Chondrocyte (in vitro differentiated cells): ENCODE measurements at regions not wholly inside any gene's neighbourhood (a gene's known extent, or its start where the extent isn't known, plus 50 kb on each side); places are given as distances from the start of the nearest gene placed in this dataset.

Source experiments
- DNase-seq: peaks from one replicate; pipeline ENCODE4 v3.0.0; 2021; ENCODE audit warnings: mixed read lengths, low spot score
- H3K27ac Mint-ChIP-seq: one replicate; pipeline ENCODE4 v1.8.0; 2021; ENCODE audit warnings: mild to moderate bottlenecking, moderate library complexity, mixed read lengths; ENCODE audit not compliant: unreplicated experiment
- H3K27me3 Mint-ChIP-seq: 2 replicates; pipeline ENCODE4 v1.8.0; 2021; ENCODE audit warnings: low read depth, mixed read lengths
- H3K36me3 Mint-ChIP-seq: 2 replicates; pipeline ENCODE4 v1.8.0; 2021; ENCODE audit warnings: low read depth, mixed read lengths
- H3K4me1 Mint-ChIP-seq: 2 replicates; pipeline ENCODE4 v1.8.0; 2021; ENCODE audit warnings: low read depth, mild to moderate bottlenecking, mixed read lengths
- H3K4me3 Mint-ChIP-seq: one replicate; pipeline ENCODE4 v1.8.0; 2021; ENCODE audit warnings: mild to moderate bottlenecking, moderate library complexity, mixed read lengths; ENCODE audit not compliant: unreplicated experiment
- H3K9me3 Mint-ChIP-seq: 2 replicates; pipeline ENCODE4 v1.8.0; 2021; ENCODE audit warnings: low read depth, mixed read lengths
- TF ChIP-seq, protein P1 (sequence below): fragments of 200-600 bp; sonication (generic); IDR thresholded peaks from 2 replicates; pipeline ENCODE4 v1.5.0; 2021; ENCODE audit warnings: antibody characterized with exemption, mild to moderate bottlenecking, moderate library complexity

DNA sequence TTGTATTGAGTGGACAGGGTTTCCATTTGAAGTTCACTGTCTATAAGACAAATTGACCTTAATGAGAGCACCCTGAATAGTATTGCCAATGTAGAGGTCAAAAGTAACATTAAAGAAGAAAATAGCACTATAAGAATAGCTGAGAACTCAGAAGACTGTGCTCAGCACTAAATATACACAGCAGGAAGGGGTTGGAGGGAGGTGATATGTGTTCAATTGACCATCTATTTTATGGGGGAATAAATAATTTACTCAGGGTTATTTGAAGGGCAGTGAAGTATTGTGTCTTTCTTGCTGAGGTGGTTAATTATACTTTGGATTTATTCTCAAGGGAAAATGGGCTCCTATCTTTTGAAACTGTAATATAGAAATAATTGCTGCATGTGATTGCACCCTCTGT, 1380.5 kb upstream of the SPRY2 start:
- no peaks in the 10 kb centered on the region for H3K9me3 Mint-ChIP-seq
- no peak overlapping the region for H3K27ac Mint-ChIP-seq
- TF ChIP-seq, protein P1, sequence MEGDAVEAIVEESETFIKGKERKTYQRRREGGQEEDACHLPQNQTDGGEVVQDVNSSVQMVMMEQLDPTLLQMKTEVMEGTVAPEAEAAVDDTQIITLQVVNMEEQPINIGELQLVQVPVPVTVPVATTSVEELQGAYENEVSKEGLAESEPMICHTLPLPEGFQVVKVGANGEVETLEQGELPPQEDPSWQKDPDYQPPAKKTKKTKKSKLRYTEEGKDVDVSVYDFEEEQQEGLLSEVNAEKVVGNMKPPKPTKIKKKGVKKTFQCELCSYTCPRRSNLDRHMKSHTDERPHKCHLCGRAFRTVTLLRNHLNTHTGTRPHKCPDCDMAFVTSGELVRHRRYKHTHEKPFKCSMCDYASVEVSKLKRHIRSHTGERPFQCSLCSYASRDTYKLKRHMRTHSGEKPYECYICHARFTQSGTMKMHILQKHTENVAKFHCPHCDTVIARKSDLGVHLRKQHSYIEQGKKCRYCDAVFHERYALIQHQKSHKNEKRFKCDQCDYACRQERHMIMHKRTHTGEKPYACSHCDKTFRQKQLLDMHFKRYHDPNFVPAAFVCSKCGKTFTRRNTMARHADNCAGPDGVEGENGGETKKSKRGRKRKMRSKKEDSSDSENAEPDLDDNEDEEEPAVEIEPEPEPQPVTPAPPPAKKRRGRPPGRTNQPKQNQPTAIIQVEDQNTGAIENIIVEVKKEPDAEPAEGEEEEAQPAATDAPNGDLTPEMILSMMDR = no peak
- DNase-seq = no peak
- no peaks in the 10 kb centered on the region for H3K4me1 Mint-ChIP-seq
- H3K36me3 Mint-ChIP-seq = no peaks in the 10 kb centered on the region
- H3K27me3 Mint-ChIP-seq = peaks cover 5% of the 10 kb centered on the region
- no peak overlapping the region for H3K4me3 Mint-ChIP-seq

DNA sequence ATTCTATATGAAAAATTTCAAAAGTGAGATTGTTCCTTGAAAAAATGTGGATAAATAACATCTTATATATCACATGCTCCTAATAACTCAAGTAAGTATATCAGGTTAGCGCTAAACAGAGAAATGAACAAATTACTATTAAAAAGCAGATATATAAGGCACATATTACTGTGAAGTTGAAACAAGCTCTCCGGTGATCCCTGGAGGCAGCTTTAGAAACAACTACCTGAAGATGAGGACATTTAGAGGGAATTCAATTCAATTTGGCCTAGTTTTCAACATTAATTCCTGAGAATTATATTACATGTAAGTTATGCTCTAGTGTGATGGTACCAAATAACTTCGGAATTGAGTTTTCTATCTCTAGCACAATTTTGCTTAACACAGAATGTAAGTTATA, 1373.6 kb upstream of the SPRY2 start:
- DNase-seq = no peak
- no peaks in the 10 kb centered on the region for H3K36me3 Mint-ChIP-seq
- H3K27ac Mint-ChIP-seq = no peak overlapping the region
- no peaks in the 10 kb centered on the region for H3K4me1 Mint-ChIP-seq
- TF ChIP-seq, protein P1 = peak; percentile 11
- H3K4me3 Mint-ChIP-seq = no peak overlapping the region
- peaks cover 2% of the 10 kb centered on the region for H3K9me3 Mint-ChIP-seq
- H3K27me3 Mint-ChIP-seq = peaks cover 9% of the 10 kb centered on the region

DNA sequence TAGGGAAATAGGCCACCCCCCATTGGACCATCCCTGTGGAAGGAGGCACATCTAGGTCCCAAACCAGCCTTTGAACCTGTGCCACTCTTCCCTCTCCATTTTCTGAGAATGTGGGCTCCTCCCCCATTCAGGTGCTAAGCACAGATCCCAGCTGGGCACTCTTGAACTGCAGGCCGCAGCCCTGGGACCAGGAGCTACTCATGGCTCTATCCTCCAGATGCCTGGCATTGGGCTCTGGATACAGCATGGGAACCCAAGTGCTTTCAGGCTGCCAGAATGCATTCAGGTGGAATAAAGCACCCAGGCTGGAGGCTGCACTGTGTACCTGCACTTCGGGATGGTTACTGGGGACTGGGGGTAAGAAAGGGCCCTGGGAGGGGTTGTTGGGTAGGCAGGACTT, 1372.3 kb upstream of the SPRY2 start:
- no peaks in the 10 kb centered on the region for H3K36me3 Mint-ChIP-seq
- TF ChIP-seq, protein P1 = no peak
- DNase-seq = no peak
- no peaks in the 10 kb centered on the region for H3K4me1 Mint-ChIP-seq
- H3K27me3 Mint-ChIP-seq = peaks cover 9% of the 10 kb centered on the region
- no peak overlapping the region for H3K4me3 Mint-ChIP-seq
- peaks cover 6% of the 10 kb centered on the region for H3K9me3 Mint-ChIP-seq
- H3K27ac Mint-ChIP-seq = no peak overlapping the region

DNA sequence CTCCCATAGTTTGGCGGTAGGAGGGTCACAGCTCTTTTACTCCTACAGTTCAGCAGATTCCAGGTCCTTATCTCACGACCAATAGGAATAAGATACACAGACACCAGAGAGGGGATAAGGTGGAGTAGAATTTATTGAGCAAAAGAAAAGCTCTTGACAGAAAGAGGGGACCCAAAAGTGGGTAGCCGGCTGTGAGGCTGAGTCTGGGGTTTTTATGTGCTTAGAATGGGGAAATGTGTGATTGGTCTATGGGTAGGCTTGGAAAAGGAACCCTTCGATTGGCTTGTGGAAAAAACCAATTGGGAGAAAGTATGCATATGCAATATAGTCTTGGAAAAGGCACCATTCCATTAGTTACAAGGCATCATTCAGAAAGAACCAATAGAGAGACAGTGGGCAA, 1356.9 kb upstream of the SPRY2 start:
- Mint-ChIP-seq H3K9me3 (no peaks in the 10 kb centered on the region), H3K4me1 (no peaks in the 10 kb centered on the region), H3K27ac (no peak overlapping the region), H3K4me3 (no peak overlapping the region), H3K36me3 (no peaks in the 10 kb centered on the region), H3K27me3 (peaks cover 1% of the 10 kb centered on the region)
- DNase-seq = no peak
- TF ChIP-seq, protein P1 = no peak

DNA sequence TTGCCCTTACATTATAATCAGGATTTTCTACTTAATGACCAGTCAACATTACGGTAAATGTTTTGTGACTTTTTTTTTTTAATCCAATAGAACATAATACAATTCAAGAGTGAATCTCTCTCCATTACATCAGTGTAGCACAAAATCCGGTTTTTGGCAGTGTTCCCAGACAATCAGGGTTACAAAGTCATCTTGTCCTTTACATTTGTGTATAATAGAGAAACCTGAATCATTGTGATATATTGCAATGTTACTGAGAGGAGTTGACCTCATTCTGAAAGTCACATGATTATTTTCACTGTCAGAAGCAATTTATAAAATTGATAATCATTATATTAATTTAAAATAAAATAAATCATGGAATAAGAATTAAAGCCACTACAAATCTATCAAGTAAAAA, 1346.0 kb upstream of the SPRY2 start:
- TF ChIP-seq, protein P1 = no peak
- no peak overlapping the region for H3K4me3 Mint-ChIP-seq
- H3K4me1 Mint-ChIP-seq = no peaks in the 10 kb centered on the region
- H3K36me3 Mint-ChIP-seq = no peaks in the 10 kb centered on the region
- peaks cover 4% of the 10 kb centered on the region for H3K9me3 Mint-ChIP-seq
- no peaks in the 10 kb centered on the region for H3K27me3 Mint-ChIP-seq
- H3K27ac Mint-ChIP-seq = no peak overlapping the region
- DNase-seq = no peak
